IMR-90 (cell line): ENCODE measurements at regions not wholly inside any gene's neighbourhood (a gene's known extent, or its start where the extent isn't known, plus 50 kb on each side); places are given as distances from the start of the nearest gene placed in this dataset.

Experiments
- ATAC-seq: fragments of 200-7000 bp; cut with Tn5 transposase; 2 replicates; pipeline ENCODE4 v1.9.1; 2020; ENCODE audit warnings: low read depth, mild to moderate bottlenecking, moderate library complexity
- BruUV-seq: library from RNA; stranded (reverse); fragments of 400-500 nt; replicated peaks from 2 replicates; lab custom pipeline; 2021; lab: Mats Ljungman, UMichigan
- CTCF ChIA-PET: fragments of 300-600 bp; formaldehyde crosslinking; extraction: SDS; loops from one replicate; lab custom pipeline; 2021; ENCODE audit warnings: antibody characterized with exemption; lab: Yijun Ruan, JAX
- POLR2A ChIA-PET: fragments of 300-600 bp; sonication (Branson Sonifier 250); formaldehyde crosslinking; loops from one replicate; lab custom pipeline; 2022; ENCODE audit warnings: antibody characterized with exemption; ENCODE audit not compliant: unreplicated experiment; lab: Charles Lee
- DNase-seq: peaks from one replicate; pipeline ENCODE4 v3.0.0; 2013
- H2AFZ ChIP-seq: replicated peaks from 2 replicates; pipeline ENCODE3; 2013; ENCODE audit warnings: low read length, mild to moderate bottlenecking; ENCODE audit not compliant: poor library complexity
- H2AK5ac ChIP-seq: 2 replicates; pipeline ENCODE4 v1.6.1; 2013; ENCODE audit warnings: low read depth, low read length, inconsistent platforms
- H2AK9ac ChIP-seq: replicated peaks from 2 replicates; pipeline ENCODE3; 2013; ENCODE audit warnings: mild to moderate bottlenecking, low read depth, low read length, moderate library complexity; ENCODE audit not compliant: poor library complexity
- H2BK120ac ChIP-seq: 2 replicates; pipeline ENCODE4 v1.6.1; 2013; ENCODE audit warnings: low read depth, low read length, inconsistent platforms
- H2BK15ac ChIP-seq: 3 replicates; pipeline ENCODE4 v1.6.1; 2013; ENCODE audit warnings: low read depth, low read length, inconsistent platforms
- H2BK20ac ChIP-seq: 2 replicates; pipeline ENCODE4 v1.6.1; 2013; ENCODE audit warnings: low read depth, mild to moderate bottlenecking, inconsistent platforms, low read length, moderate library complexity
- H2BK5ac ChIP-seq: 2 replicates; pipeline ENCODE4 v1.6.1; 2013; ENCODE audit warnings: mild to moderate bottlenecking, low read depth, low read length, inconsistent platforms; ENCODE audit not compliant: poor library complexity, severe bottlenecking
- H3K14ac ChIP-seq: replicated peaks from 2 replicates; pipeline ENCODE4 v1.6.1; 2013; ENCODE audit warnings: low read depth, low read length, inconsistent platforms
- H3K18ac ChIP-seq: 2 replicates; pipeline ENCODE4 v1.6.1; 2013; ENCODE audit warnings: low read depth, low read length, control low read depth
- H3K23ac ChIP-seq: 2 replicates; pipeline ENCODE4 v1.6.1; 2013; ENCODE audit warnings: low read depth, low read length, inconsistent platforms
- H3K27ac ChIP-seq: 2 replicates; pipeline ENCODE4 v1.5.1; 2013; ENCODE audit warnings: mild to moderate bottlenecking, control low read depth, low read length; ENCODE audit not compliant: insufficient read depth
- H3K27me3 ChIP-seq: 2 replicates; pipeline ENCODE4 v1.6.1; 2013; ENCODE audit warnings: low read length; ENCODE audit not compliant: control insufficient read depth, insufficient read depth
- H3K36me3 ChIP-seq: 2 replicates; pipeline ENCODE4 v1.6.1; 2013; ENCODE audit warnings: low read length, mixed read lengths; ENCODE audit not compliant: control insufficient read depth, insufficient read depth
- H3K4ac ChIP-seq: 2 replicates; pipeline ENCODE4 v1.6.1; 2013; ENCODE audit warnings: low read depth, low read length, inconsistent platforms
- H3K4me1 ChIP-seq: 2 replicates; pipeline ENCODE4 v1.6.1; 2013; ENCODE audit warnings: low read length, mixed read lengths; ENCODE audit not compliant: control insufficient read depth, insufficient read depth
- H3K4me2 ChIP-seq: 2 replicates; pipeline ENCODE4 v1.6.1; 2013; ENCODE audit warnings: low read depth, mild to moderate bottlenecking, control low read depth, low read length, moderate library complexity
- H3K4me3 ChIP-seq: 2 replicates; pipeline ENCODE4 v1.5.1; 2013; ENCODE audit warnings: low read depth, mild to moderate bottlenecking, control low read depth, low read length, moderate library complexity; ENCODE audit not compliant: insufficient read depth
- H3K56ac ChIP-seq: 2 replicates; pipeline ENCODE4 v1.6.1; 2013; ENCODE audit warnings: low read length, inconsistent platforms; ENCODE audit not compliant: insufficient read depth; ENCODE audit errors: extremely low read depth
- H3K79me1 ChIP-seq, 2 experiments: 2 replicates each; pipeline ENCODE4 v1.6.1; 2013; ENCODE audit warnings: low read length in 2 of 2, inconsistent platforms in 1 of 2, low read depth in 1 of 2
- H3K9ac ChIP-seq: 2 replicates; pipeline ENCODE4 v1.6.1; 2013; ENCODE audit warnings: low read depth, low read length, control low read depth
- H3K9me1 ChIP-seq: 2 replicates; pipeline ENCODE4 v1.6.1; 2013; ENCODE audit warnings: low read length, inconsistent platforms; ENCODE audit not compliant: insufficient read depth
- H3K9me3 ChIP-seq: 2 replicates; pipeline ENCODE4 v1.6.1; 2013; ENCODE audit warnings: low read length; ENCODE audit not compliant: control insufficient read depth, insufficient read depth
- H4K20me1 ChIP-seq: 2 replicates; pipeline ENCODE4 v1.6.1; 2013; ENCODE audit warnings: low read length, inconsistent platforms; ENCODE audit not compliant: insufficient read depth
- H4K5ac ChIP-seq: 2 replicates; pipeline ENCODE4 v1.6.1; 2013; ENCODE audit warnings: mild to moderate bottlenecking, low read depth, low read length, control low read depth
- H4K8ac ChIP-seq, 2 experiments: 2 replicates each; pipeline ENCODE4 v1.6.1; 2013; ENCODE audit warnings: low read depth in 2 of 2, low read length in 2 of 2, control low read depth in 1 of 2, inconsistent platforms in 1 of 2
- H4K91ac ChIP-seq: 2 replicates; pipeline ENCODE4 v1.6.1; 2013; ENCODE audit warnings: low read depth, low read length, inconsistent platforms; ENCODE audit not compliant: insufficient read depth
- MXI1 ChIP-seq: IDR thresholded peaks from 2 replicates; pipeline ENCODE4 v1.6.1; 2012; ENCODE audit warnings: low read depth, mild to moderate bottlenecking, low read length, moderate library complexity, borderline replicate concordance
- NFE2L2 ChIP-seq: fragments of 150-350 bp; IDR thresholded peaks from 2 replicates; pipeline ENCODE4 v1.6.1; 2016; ENCODE audit warnings: low read depth, mild to moderate bottlenecking, low read length
- dilution Hi-C: fragments of 300-500 bp; cut with HindIII; formaldehyde crosslinking; loops from one replicate; pipeline ENCODE4 v1.14.3; 2018; ENCODE audit warnings: low sequenced_read_pairs; ENCODE audit not compliant: unreplicated experiment
- in situ Hi-C: fragments of 300-500 bp; cut with MboI; formaldehyde crosslinking; loops from 3 replicates; pipeline ENCODE4 v1.14.3; 2019; ENCODE audit warnings: low sequenced_read_pairs, inconsistent platforms, mixed read lengths
- intact Hi-C: fragments of 100-400 bp; cut with micrococcal nuclease; formaldehyde crosslinking; loops from 2 replicates; pipeline ENCODE4 v1.10.0; 2022
- TF ChIP-seq, protein P1 (sequence below): fragments of 150-350 bp; IDR thresholded peaks from 2 replicates; pipeline ENCODE4 v1.6.1; 2016; ENCODE audit warnings: low read depth, mild to moderate bottlenecking, low read length, moderate library complexity, borderline replicate concordance

DNA sequence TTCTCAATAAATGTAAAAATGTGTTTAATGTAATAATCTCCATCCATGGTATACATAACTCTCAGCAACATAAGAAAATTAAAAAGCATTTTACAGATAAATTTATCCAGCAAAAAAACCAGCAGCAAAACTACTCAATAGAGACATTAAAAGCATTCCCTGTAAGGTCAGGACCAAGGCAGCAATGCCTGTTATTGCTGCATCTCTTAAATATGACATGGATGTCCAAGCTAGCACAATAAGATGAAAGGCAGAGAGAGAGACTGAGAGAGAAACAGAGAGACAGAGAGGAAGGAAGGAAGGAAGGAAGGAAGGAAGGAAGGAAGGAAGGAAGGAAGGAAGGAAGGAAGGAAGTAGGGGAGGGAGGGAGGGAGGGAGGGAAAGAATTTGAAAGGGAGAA is 289.0 kb upstream of the PAPPA start:
- Histone ChIP-seq H2AK5ac (no peak overlapping the region), H3K36me3 (no peaks in the 10 kb centered on the region), H2BK20ac (no peak overlapping the region), H3K9me3 (no peaks in the 10 kb centered on the region), H3K56ac (no peak overlapping the region), H4K8ac (no peak overlapping the region), H2AFZ (no peak overlapping the region), H3K9me1 (no peaks in the 10 kb centered on the region; the same call in 1 of the 2 replicates), H3K14ac (no peak overlapping the region), H2BK120ac (no peak overlapping the region), H3K27ac (no peak overlapping the region), H4K91ac (no peak overlapping the region), H3K4ac (no peak overlapping the region), H3K79me1 (no peaks in the 10 kb centered on the region), H2AK9ac (no peak overlapping the region), H4K20me1 (no peaks in the 10 kb centered on the region), H3K9ac (no peak overlapping the region), H3K27me3 (no peaks in the 10 kb centered on the region), H2BK15ac (no peak overlapping the region), H3K4me2 (no peak overlapping the region), H4K5ac (no peak overlapping the region), H3K4me3 (no peak overlapping the region), H2BK5ac (no peak overlapping the region), H3K18ac (no peak overlapping the region), H3K4me1 (no peaks in the 10 kb centered on the region), H3K23ac (no peak overlapping the region)
- no peak for TF ChIP-seq NFE2L2
- TF ChIP-seq, protein P1, sequence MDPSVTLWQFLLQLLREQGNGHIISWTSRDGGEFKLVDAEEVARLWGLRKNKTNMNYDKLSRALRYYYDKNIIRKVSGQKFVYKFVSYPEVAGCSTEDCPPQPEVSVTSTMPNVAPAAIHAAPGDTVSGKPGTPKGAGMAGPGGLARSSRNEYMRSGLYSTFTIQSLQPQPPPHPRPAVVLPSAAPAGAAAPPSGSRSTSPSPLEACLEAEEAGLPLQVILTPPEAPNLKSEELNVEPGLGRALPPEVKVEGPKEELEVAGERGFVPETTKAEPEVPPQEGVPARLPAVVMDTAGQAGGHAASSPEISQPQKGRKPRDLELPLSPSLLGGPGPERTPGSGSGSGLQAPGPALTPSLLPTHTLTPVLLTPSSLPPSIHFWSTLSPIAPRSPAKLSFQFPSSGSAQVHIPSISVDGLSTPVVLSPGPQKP = no peak
- no peak for TF ChIP-seq MXI1
- ATAC-seq = no peak
- intact Hi-C loops = no loop called here
- ChIA-PET CTCF (no interaction called here), POLR2A (no interaction called here)
- in situ Hi-C loops = no loop called here
- no TSS peak for BruUV-seq
- dilution Hi-C loops = no loop called here
- DNase-seq = no peak
